HG03139 (cell line): ENCODE measurements at regions not wholly inside any gene's neighbourhood (a gene's known extent, or its start where the extent isn't known, plus 50 kb on each side); places are given as distances from the start of the nearest gene placed in this dataset.

Experiments used
- ATAC-seq: cut with Tn5 transposase; IDR thresholded peaks from one replicate; pipeline ENCODE4 v1.9.1; 2021; ENCODE audit not compliant: unreplicated experiment

GRCh38 chr6:104227508-104227907 is 632.2 kb downstream of the HACE1 start:
- no peak for ATAC-seq

- ATAC-seq: no peak
Measured at GRCh38 chr6:104226790-104227446, 632.8 kb downstream of the HACE1 start.

DNA sequence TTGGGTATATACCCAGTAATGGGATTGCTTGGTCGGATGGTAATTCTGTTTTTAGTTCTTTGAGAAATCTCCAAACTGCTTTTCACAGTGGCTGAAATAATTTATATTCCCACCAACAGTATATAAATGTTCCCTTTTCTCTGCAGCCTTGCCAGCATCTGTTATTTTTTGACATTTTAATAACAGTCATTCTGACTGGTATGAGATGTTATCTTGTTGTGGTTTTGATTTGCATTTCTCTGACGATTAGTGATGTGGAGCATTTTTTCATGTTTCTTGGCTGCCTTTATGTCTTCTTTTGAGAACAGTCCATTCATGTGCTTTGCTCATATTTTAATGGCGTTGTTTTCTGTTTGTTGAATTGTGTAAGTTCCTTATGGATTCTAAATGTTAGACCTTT is 641.6 kb downstream of the HACE1 start:
- no peak for ATAC-seq

GRCh38 chr6:104214901-104215300 is 644.8 kb downstream of the HACE1 start:
- no peak for ATAC-seq

GRCh38 chr6:104212977-104213668 is 646.6 kb downstream of the HACE1 start:
- ATAC-seq: no peak

DNA sequence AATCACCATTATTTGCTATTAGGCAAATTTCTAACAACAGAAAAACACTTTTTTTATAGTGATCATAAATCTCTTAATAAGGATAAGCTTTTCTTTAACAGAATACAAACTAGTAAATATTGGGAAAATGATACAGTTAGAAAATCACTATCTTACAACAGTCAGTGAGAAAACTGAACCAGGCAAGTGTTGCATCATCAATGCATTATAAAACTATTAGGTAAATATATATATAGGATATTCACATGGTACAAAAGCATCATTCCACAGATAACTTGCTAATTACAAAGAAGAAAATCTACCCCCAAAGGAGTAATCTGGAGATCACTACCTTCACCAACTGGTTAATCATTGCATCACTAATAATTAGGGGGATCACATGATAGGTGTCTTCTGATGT is 652.1 kb downstream of the HACE1 start:
- ATAC-seq: no peak

DNA sequence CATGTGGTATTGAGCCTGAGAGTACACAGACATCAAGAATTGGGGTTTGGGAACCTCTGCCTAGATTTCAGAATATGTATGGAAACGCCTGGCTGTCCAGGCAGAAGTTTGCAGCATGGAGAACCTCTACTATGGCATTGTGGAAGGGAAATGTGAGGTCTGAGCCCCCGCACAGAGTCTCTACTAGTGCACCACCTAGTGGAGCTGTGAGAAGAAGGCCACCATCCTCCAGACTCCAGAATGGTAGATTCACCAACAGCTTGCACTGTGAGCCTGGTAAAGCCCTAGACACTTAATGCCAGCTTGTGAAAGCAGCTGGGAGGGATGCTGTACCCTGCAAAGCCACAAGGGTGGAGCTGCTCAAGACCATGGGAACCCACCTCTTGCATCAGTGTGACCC is 658.2 kb downstream of the HACE1 start:
- ATAC-seq: no peak

DNA sequence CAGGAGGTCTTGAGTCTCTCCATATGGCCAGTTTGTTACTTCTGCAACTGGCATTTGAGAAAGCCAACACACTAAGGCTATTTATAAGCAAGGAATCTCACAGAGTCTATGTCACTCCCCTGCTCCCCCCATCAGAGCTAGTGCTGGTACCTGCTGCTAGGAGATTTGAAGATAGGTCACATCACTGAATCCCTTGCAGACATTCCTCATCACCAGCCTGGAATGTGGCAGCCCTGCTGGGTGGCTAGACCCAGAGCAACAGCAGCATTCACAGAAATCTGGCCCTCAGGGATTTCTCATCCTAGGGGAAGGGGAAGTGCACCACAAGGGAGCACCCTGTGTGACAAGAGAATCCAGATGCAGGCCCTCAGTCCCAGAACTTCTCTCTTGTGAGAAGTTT is 672.1 kb downstream of the HACE1 start:
- no peak for ATAC-seq

- ATAC-seq: no peak
Measured at GRCh38 chr6:104186831-104187230, 672.9 kb downstream of the HACE1 start.

DNA sequence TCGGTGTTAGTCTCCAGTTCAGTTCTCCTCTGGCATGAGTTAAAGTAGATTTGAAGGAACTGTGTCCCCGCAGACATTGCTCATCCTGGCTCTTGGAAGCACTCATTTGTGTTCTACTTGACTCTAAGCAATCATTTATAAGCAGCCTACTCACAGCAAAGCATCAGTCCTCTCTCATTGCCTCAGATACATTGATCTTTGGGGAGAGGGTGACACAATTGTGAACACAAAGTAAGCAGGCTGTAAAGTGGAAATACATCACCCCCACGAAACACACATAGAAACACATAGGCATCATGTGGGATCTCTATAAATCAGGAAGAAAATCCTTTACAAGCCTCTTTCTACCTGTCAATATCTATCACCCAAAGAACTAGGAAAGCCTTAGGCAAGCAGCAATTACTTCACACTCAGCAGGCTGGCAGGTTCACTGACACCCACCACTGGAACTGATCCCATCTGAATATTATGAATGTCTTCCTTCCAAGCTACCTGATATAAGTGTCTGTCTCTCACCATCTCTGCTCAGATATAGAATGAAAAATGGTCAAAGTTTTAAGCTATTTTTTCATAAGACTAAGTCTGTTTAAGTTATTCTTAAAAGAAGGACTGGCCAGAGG is 675.8 kb downstream of the HACE1 start:
- ATAC-seq: no peak

DNA sequence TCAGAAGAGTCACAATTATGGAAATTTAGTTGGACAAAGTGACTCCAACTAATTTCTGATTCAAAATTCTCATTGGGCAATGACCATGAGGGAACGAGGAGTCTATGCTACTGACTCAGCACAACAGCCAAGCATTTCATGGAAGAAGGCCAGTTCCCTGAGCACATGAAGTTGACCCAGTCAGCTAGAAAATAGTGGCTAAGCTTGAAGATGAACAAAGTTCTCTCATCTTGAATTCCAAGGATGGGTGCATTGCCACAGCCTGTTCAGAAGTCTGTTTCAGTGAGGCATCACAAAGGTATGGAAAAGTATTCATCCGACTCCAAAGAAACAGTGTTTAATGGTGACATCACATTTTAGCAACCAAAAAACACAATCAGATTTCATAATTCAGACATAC is 676.9 kb downstream of the HACE1 start:
- no peak for ATAC-seq

DNA sequence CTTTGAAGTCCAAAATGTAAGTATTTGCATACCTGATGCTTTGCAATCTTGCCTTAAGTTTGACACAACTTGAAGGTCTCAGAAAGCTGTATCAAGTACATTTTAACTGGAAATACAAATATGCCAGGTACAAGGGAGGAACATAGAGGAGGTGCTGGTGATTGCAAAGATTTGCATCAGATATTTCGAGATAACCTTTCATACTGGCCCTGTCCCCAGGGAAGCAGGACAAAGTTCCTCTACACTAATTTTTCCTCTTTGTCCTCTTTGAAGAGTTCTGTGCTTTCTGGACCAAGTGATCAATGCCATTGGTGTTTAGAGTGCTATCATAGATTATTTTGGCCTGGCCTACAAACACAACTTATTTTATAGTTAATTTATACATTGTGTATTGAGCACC is 686.1 kb downstream of the HACE1 start:
- ATAC-seq: no peak

DNA sequence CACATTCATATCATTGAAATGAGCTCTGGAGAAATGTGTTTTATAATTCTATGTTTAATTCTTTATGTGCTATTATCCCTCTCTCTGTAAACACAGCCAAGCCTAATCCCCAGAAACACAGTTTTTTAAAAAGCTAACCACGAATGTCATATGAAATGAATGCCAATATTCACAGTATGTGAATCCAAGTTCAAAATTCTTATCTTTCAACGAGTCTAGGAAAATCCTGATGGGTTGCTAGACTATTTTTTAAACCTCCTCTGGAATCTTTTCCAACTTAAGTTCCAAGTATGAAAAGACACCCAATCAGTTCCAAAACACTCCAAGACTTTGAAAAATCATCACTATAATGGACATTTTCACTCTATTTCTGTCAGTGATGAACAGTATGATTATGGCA is 689.3 kb downstream of the HACE1 start:
- no peak for ATAC-seq

DNA sequence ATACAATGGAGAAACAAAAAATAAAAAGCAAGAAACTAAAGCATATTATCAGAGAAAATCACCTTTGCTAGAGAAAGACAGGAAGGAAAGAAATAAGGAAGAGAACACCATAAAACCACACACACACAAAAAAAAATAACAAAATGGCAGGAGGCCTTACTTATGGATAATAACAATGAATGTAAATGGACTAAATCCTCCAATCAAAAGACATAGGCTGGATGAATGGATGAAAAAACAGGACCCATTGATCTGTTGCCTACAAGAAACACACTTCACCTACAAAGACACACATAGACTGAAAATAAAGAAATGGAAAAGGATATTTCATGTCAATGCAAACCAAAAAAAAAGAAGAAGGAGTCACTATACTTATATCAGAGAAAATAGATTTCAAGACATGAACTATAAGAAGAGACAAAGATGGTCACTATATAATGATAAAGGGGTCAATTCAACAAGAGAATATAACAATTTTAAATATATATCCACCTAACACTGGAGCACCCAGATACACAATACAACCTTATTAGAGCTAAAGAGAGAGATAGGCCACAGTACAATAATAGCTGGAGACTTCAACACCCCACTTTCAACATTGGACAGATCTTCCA is 693.6 kb downstream of the HACE1 start:
- no peak for ATAC-seq

- no peak for ATAC-seq
Measured at GRCh38 chr6:104162036-104162669, 697.6 kb downstream of the HACE1 start.

DNA sequence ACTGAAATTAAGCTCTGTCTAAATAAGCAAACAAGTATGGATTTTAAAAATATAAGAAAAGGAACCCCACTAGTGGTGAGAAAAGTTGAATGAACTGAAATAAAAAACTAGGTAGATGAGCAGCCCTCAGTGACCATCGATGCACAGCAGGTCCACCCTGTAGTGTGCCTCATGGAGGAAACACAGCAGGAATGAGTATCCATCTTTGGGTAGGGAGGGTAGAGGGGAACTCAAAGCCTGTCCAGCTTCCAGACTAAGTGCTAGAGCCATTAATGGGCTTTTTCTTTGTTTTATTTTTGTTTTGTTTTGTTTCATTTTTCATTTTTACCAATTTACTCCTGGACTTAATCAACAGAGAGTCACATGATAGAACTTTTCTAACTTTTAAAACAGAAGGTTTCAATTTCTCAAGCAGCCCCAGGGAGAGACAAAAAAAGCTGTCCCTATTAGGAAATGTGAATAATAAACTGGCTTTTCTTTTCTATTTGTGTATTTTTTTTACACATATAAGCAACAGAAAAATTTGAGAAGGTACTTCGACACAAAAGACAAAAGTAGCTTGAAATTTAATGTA is 700.6 kb downstream of the HACE1 start:
- no peak for ATAC-seq

DNA sequence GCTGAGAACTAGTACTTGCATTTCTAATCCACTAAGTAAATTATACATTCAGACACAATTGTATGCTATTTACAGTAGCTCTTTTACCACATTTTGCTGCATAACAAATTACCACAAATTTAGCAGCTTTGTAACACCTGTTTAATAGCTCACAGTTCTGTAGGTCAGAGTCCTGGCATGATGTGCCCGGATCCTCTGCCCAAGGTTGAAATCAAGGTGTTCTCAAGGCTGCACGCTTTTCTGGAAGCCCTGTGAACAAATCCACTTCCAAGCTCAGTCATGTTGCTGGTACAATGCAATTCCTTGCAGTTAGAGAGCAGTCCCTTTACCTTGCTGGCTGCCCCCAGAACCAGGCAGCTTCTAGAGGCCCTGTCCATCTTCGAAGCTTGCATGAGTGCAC is 716.0 kb downstream of the HACE1 start:
- no peak for ATAC-seq

DNA sequence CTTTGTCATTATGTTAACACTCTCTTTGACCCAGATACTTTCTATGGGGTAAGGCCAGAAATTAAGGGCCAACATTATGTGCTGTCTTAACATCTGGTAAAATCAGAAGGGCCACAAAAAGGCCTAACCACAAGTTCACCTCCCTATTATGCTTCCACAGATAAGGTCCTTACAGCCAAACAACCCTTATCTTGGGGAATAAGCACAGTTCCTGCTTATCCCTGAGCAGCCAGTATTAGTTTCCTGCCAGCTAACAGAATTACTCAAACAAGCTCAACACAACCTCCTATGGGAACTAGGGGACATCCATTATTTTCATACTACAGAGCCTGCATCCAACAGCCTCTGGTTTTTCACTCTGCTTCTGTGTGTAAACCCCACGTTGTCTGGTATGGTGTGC is 724.8 kb downstream of the HACE1 start:
- no peak for ATAC-seq

DNA sequence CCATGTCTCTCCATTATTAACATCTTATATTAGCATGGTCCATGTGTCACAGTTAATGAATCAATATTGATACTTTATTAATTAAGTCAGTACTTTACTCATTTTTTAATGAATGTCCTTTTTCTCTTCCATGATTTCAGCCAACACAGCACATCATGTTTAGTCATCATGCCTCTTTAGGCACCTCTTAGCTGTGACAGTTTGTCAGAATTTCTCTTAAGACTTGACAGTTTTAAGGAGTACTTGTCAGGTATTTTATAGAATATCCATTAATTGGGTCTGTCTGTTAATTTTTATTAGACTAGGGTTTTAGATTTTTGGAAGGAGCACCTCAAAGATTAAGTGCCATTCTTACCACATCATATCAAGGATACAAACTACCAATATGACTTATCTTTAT is 729.4 kb downstream of the HACE1 start:
- no peak for ATAC-seq

DNA sequence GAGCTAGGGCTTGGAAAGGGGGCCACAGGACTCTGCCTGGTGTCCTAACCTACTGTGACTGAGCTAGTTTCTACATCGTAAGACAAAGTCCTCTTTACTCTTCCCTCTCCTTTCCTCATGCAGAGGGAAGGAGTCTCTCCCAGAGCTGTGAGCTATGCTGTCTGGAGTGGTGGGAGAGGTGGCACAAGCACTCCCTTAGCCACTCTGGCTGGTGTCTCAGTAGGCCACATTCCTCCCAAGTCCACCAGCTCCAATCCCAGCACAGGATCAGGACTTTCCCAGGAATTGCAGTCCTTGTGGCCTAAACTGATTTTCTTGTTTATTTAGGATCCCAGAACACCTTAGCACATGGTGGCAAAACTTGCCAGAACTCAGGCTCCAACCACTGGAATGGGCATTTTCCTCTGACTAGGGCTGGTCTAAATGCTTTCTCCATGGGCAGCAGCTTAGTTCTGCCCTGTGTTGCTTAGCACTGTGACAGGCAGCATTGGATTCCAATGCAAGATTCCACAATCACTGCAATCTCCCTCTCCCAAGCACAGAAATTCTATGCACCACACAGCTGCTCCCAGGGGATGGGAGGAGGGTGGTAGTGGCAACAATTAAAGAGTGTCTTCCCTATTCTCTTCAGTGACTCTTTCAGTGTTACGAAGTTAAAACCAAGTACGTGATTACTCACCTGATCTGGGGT is 733.3 kb downstream of the HACE1 start:
- ATAC-seq: no peak

DNA sequence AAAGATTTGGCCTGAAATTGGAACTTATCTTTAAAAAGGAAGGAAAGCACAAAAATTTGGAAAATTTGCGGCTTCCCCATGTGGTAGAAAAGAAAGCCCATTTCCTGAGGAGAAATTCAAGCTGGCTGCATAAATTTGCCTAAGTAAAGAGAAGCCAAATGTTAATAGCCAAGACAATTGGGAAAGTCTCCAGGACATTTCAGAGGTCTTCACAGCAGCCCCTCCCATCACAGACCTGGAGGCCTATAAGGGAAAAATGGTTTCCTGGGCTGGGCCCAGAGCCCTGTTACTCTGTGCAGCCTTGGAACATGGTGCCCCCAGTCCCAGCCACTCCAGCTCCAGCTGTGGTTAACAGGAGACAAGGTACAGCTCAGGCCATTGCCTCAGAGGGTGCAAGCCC is 736.5 kb downstream of the HACE1 start:
- no peak for ATAC-seq
